ENCODE measurements at regions not wholly inside any gene's neighbourhood (a gene's known extent, or its start where the extent isn't known, plus 50 kb on each side); places are given as distances from the start of the nearest gene placed in this dataset.

GRCh38 chr5:164071671-164072070 is 566.3 kb downstream of the MAT2B start:
- no peak for TF ChIP-seq CTCF (IDR thresholded peaks at IDR 0.05; ENCODE audit: low read depth, low read length, missing input control)
- no peak for TF ChIP-seq REST (IDR thresholded peaks at IDR 0.05)
- no peak for TF ChIP-seq TAF1 (conservative IDR thresholded peaks at IDR 0.05)
- TF ChIP-seq ATF3 (IDR thresholded peaks at IDR 0.05) = no peak
- no peak for TF ChIP-seq YY1 (IDR thresholded peaks at IDR 0.05)
- no peak for TF ChIP-seq HNF4A (conservative IDR thresholded peaks at IDR 0.05)
- no peak for TF ChIP-seq GABPA (IDR thresholded peaks at IDR 0.05 in 1 of 2, conservative IDR thresholded peaks at IDR 0.05 in 1 of 2)
- TF ChIP-seq MAX (IDR thresholded peaks at IDR 0.05) = no peak
- no peak for TF ChIP-seq RXRA (IDR thresholded peaks at IDR 0.05)
- TF ChIP-seq FOXA1 (IDR thresholded peaks at IDR 0.05) = no peak
- TF ChIP-seq ZBTB33 (IDR thresholded peaks at IDR 0.05) = no peak

Data from liver (tissue), 3 donors.